ELR (cell line): ENCODE measurements at regions not wholly inside any gene's neighbourhood (a gene's known extent, or its start where the extent isn't known, plus 50 kb on each side); places are given as distances from the start of the nearest gene placed in this dataset.

Experiments used
- DNase-seq: peaks from one replicate; pipeline ENCODE4 v3.0.0-alpha.2; 2015; ENCODE audit warnings: low read depth

- DNase-seq = no peak
Observed at GRCh38 chr12:40557980-40558379, 134.3 kb upstream of the CNTN1 start.

- DNase-seq = no peak
Observed at GRCh38 chr12:40559865-40560264, 132.4 kb upstream of the CNTN1 start.

DNA sequence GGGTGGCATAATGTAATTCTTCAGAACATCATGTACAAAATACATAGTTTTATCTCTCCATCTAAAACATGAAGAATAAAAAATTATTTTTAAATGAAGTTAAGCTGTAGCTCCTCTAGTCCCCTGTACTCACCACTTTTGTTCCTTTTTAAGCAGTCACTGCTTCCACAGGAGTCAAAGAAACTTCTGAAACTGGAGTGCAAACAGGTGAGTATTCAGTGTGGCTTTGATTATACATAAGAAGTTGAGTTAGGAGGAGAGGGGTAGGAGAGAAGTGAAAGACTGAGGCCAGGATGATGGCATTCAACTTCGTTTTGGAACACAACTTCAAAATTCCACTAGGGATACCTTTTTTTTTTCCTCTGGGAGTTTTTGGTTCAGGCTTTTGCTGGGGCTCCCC, 131.4 kb upstream of the CNTN1 start:
- DNase-seq = no peak

DNA sequence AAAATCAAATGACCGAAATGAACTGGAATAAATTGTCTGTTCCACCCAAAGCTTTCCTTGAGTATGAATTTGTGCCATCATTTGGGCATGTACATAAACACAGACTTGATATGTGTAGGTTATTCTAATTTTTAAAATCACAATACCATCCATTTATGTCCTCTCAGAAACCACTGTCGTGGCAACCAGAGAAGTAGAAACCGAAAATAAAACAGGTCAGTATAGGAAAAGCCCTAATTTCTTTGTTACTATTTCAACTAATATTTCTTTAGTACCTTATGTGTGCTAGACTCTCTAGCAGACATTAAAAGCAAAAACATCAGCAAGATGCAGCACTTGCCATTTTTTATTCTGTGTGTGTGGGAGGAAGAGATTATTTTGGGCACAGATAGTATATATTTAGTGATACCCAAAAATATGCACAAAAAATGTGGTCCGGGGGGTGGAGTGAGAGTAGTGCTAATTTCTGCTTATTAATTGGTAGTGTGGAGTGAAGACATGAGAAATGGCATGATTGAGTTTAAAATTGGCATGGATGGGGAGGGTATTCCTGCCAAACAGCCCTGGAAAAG, 130.8 kb upstream of the CNTN1 start:
- DNase-seq = no peak

DNA sequence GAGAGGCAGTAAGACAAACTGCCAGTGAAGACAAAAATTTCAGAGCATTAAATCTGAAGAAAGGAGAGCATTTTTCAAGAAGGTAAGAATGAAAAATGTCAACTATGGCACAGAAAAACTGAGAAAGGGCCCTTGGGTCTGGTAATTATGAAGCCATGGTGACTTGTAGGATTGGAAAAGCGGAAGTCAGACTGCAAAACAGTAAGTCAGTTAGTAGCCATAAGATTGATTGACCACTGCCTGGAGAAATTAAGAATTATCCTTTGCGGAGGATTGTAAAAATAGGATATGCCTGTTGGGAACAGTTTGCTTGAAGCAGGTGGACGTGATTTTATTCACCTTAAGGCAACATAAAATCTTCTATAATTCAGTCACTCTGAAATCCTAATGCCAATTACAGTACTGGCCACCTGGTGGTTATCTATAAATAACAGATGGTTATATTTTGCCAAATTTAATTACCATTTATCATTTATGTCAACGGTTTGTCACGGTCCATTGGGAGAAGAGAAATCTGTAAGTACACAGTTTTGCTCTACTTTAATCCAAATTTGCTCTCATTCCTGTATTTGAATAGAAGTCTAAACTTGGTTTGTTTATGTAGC, 127.1 kb upstream of the CNTN1 start:
- no peak for DNase-seq

GRCh38 chr12:40566271-40566670, 126.0 kb upstream of the CNTN1 start:
- DNase-seq = no peak

DNA sequence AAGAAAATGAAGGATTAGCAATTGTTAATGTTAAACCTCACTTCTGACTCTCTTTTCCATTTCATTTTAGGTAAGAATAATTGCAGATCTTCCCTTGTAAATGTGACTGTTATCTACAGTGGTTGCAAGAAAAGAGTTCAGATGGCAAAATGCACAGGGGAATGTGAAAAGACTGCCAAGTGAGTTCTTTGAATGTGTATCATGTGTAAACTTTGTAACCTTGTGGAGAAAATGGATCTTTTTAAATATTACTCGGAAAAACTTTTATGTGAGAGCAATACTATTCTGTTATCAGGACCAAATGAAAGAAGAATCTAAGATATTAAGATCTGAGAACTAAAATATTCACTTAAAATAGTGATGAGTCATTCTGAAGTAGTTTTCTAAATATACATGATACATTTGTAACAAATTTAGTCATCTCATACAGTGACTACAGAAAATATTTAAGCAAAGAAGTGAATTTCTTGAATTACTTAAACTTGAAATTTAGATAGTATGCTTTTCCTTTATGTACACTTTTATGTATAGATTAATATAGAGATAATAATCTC, 122.5 kb upstream of the CNTN1 start:
- no peak for DNase-seq

DNA sequence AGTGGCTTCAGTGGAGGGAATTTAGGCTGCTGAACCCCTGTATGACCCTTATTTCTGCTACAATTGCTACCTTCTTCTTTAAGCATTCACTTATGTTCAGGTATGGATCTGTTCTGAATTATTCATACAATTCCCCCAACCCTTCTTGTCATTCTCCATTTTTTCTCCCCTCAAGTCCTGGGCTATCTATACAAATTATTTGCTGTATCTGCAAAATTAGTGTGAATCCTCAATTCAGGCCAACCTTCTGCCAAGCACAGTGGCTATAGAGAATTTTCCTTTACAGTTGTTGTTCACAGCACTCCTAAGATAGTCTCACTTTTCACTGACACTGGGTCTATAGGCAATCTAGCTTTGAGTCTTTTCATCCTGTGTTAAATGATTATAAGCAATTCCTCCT, 119.2 kb upstream of the CNTN1 start:
- DNase-seq = no peak

DNA sequence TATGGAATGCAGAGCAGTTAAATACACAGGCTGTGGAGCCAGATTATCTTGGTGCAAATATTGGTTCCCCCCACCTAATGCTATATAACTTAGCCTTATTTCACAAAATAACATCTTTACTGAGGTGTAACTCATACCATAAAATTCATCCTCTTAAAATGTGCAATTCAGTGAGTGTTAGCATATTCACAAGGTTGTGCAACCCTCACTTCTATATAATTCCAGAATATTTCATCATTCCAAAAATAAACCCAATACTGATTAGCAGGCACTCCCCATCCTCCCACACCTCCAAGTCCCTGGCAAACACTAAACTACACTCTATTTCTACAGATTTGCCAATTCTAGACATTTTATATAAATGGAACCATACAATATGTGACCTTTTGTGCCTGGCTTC, 116.3 kb upstream of the CNTN1 start:
- no peak for DNase-seq

- DNase-seq = no peak
Observed at GRCh38 chr12:40577834-40578233, 114.4 kb upstream of the CNTN1 start.

DNA sequence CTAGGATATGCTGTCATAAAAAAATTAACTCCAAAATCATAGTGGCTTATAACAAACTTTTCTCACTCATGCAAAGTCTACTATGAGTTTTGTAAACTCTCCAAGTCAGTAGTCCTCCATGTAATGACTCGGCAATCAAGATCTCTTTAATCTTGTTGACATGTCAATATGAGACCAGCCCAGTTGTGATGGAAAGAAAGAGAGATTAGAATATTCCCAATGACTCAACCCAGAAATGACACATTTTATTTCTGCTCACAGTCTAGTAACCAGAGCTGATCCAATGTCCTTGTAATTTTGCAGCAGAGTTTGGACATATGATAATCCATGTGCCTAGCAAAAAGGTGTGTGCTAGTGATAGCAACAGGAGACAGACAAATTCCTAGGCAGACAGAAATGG, 112.6 kb upstream of the CNTN1 start:
- no peak for DNase-seq

- no peak for DNase-seq
Observed at GRCh38 chr12:40580346-40580745, 111.9 kb upstream of the CNTN1 start.

DNA sequence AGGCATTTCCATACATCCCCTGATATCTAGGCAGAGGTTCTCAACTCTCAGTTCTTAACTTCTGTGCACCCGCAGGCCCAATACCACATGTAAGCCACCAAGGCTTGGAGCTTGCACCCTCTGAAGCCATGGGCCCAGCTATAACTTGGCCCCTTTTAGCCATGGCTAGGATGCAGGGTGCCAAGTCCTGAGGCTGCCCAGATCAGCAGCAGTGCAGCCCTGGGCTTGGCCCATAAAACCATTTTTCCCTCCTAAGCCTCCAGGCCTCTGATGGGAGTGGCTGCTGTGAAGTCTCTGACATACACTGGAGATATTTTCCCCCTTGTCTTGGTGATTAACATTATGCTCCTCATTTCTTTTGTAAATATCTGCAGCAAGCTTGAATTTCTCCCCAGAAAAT, 110.3 kb upstream of the CNTN1 start:
- DNase-seq = no peak

DNA sequence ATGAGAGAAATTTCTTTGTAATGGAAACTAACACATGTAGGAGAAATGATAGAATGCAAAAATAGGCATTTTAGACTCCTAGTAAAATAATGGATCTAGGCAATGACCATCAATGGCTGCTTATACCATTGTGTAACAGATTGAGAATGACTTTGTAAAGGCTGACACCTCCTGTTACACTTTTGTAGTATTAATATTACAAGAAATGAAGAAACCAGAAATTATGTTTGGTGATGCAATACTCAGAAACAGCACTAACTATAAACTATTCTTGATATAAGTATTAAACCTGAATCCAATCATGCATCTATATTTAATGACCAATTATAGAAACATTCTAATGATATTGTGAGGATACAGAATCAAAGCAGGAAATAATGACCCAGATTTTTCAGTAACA, 108.5 kb upstream of the CNTN1 start:
- no peak for DNase-seq

DNA sequence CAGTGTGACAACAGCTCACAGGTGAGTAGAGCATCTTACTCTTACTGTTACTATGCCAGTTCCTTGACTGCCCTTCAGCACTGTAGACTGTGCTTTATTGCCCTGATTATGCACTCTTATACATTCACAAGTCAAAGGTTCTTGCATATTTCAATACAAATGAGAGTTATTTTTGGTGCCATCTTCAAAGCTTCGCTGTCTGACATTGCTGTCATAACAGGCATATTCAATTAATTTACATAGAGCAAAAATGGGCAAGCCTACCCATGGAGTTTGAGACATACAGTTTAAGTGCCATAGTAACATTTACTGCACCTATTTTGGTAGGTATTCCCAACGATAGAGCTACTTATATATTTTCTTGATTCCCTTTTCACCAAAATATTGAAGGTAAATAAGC, 107.5 kb upstream of the CNTN1 start:
- DNase-seq = no peak

DNA sequence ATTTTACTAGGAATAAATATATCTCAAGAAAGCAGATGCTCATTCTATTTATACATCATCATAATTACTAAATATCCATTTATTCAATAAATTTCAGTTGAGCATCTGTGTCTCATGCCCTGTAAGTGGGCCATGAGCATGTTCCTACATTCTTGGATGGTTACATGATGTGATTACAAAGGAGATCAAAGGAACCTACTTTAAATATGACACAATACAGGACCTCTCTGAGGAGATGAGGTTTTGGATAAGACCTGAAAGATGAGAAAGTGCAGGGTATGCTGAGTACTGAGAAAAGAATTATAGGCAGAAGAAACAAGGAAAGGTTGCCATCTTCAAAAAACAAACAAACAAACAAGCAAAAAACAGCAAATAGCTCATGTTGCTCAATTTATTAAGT, 105.4 kb upstream of the CNTN1 start:
- no peak for DNase-seq

- no peak for DNase-seq
Observed at GRCh38 chr12:40587421-40587820, 104.8 kb upstream of the CNTN1 start.

GRCh38 chr12:40587970-40588369, 104.3 kb upstream of the CNTN1 start:
- DNase-seq = no peak

- DNase-seq = no peak
Observed at GRCh38 chr12:40597133-40597532, 95.1 kb upstream of the CNTN1 start.

GRCh38 chr12:40598073-40598472, 94.2 kb upstream of the CNTN1 start:
- DNase-seq = no peak

GRCh38 chr12:40602562-40602961, 89.7 kb upstream of the CNTN1 start:
- DNase-seq = no peak

- DNase-seq = no peak
Observed at GRCh38 chr12:40614923-40615322, 77.3 kb upstream of the CNTN1 start.

DNA sequence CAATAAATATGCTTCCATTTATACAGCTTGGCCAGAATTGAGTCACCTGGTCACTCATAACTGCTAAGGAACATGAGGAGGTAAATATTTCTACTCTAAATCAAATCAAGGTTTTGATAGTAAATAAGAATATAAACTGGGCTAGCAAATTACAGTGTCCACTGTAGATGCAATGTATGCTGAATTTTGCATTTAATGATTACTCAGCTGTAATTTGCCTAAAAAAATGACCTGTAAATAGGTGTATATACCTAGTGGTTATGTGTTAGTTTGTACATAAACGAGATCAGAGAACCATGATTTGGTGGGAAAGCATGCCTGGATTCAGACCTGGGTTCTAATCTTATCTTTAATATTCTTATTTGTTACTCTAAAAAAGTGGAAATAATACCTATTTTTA, 76.6 kb upstream of the CNTN1 start:
- DNase-seq = no peak

- no peak for DNase-seq
Observed at GRCh38 chr12:40616383-40616915, 75.8 kb upstream of the CNTN1 start.
